H1 (cell line): ENCODE measurements at regions not wholly inside any gene's neighbourhood (a gene's known extent, or its start where the extent isn't known, plus 50 kb on each side); places are given as distances from the start of the nearest gene placed in this dataset.
A peak's percentile ranks its signal among the peaks of the same experiment; 100 is the strongest.

Source experiments
- ASH2L ChIP-seq: fragments of 200-600, 300-600 bp; sonication (generic); IDR thresholded peaks from one replicate; pipeline ENCODE4 v1.7.1; 2017; ENCODE audit warnings: low read length
- HDAC2 ChIP-seq, 2 experiments: fragments of 300-600 bp in 1 of 2; sonication (generic) in 1 of 2; IDR thresholded peaks; 2 replicates each; pipeline ENCODE4 v1.6.1; 2011 to 2012; ENCODE audit warnings: low read depth in 2 of 2, low read length in 2 of 2, mild to moderate bottlenecking in 2 of 2, moderate library complexity in 2 of 2, borderline replicate concordance in 1 of 2, inconsistent platforms in 1 of 2

- TF ChIP-seq HDAC2 (IDR thresholded peaks at IDR 0.05; ENCODE audit: borderline replicate concordance in 1 of 2, low read depth in 2 of 2, low read length in 2 of 2) (no peak), ASH2L (peak; percentile 41)
Observed at GRCh38 chr13:91155512-91156114, 191.9 kb upstream of the MIR17HG start (continued).
